Suppressor macrophage treated with lipopolysaccharide for 4 hours (primary cell): ENCODE measurements at regions not wholly inside any gene's neighbourhood (a gene's known extent, or its start where the extent isn't known, plus 50 kb on each side); places are given as distances from the start of the nearest gene placed in this dataset.
A peak's percentile ranks its signal among the peaks of the same experiment; 100 is the strongest.

Experiments
- DNase-seq: peaks from one replicate; pipeline ENCODE4 v3.0.0-alpha.2; 2020

GRCh38 chr14:61953602-61954001 is 191.4 kb downstream of the SNAPC1 start:
- DNase-seq = no peak

- DNase-seq = no peak
These were observed 192.1 kb downstream of the SNAPC1 start for GRCh38 chr14:61954306-61954705.

GRCh38 chr14:61956517-61956916 is 194.3 kb downstream of the SNAPC1 start:
- no peak for DNase-seq

- DNase-seq = no peak
These were observed 197.1 kb downstream of the SNAPC1 start for GRCh38 chr14:61959348-61959747.

GRCh38 chr14:61961369-61961768 is 199.1 kb downstream of the SNAPC1 start:
- no peak for DNase-seq

GRCh38 chr14:61963926-61964325 is 201.7 kb downstream of the SNAPC1 start:
- DNase-seq = no peak

GRCh38 chr14:61965030-61965745 is 203.0 kb downstream of the SNAPC1 start:
- peak; percentile 5 for DNase-seq

- no peak for DNase-seq
These were observed 206.0 kb downstream of the SNAPC1 start for GRCh38 chr14:61968207-61968606.

- no peak for DNase-seq
These were observed 210.5 kb downstream of the SNAPC1 start for GRCh38 chr14:61972711-61973110.

GRCh38 chr14:61973981-61974380 is 211.8 kb downstream of the SNAPC1 start:
- no peak for DNase-seq

- DNase-seq = no peak
These were observed 215.0 kb downstream of the SNAPC1 start for GRCh38 chr14:61977217-61977616.

GRCh38 chr14:61988240-61988639 is 226.0 kb downstream of the SNAPC1 start:
- no peak for DNase-seq

- no peak for DNase-seq
These were observed 229.9 kb downstream of the SNAPC1 start for GRCh38 chr14:61992139-61992538.

- DNase-seq = no peak
These were observed 230.7 kb downstream of the SNAPC1 start for GRCh38 chr14:61992926-61993325.

- DNase-seq = no peak
These were observed 232.4 kb downstream of the SNAPC1 start for GRCh38 chr14:61994589-61994988.

- no peak for DNase-seq
These were observed 234.5 kb downstream of the SNAPC1 start for GRCh38 chr14:61996753-61997152.

- DNase-seq = no peak
These were observed 234.9 kb downstream of the SNAPC1 start for GRCh38 chr14:61997161-61997560.

- no peak for DNase-seq
These were observed 239.7 kb downstream of the SNAPC1 start for GRCh38 chr14:62001963-62002362.

- DNase-seq = peak; percentile 25
These were observed 240.4 kb downstream of the SNAPC1 start for GRCh38 chr14:62002642-62003041.

- no peak for DNase-seq
These were observed 241.5 kb downstream of the SNAPC1 start for GRCh38 chr14:62003701-62004100.

- no peak for DNase-seq
These were observed 244.0 kb downstream of the SNAPC1 start for GRCh38 chr14:62006116-62006731.

- DNase-seq = no peak
These were observed 253.0 kb downstream of the SNAPC1 start for GRCh38 chr14:62015243-62015642.

GRCh38 chr14:62015945-62016344 is 253.7 kb downstream of the SNAPC1 start:
- no peak for DNase-seq

- no peak for DNase-seq
These were observed 255.5 kb downstream of the SNAPC1 start for GRCh38 chr14:62017651-62018230.
